A549 (cell line): ENCODE measurements at regions not wholly inside any gene's neighbourhood (a gene's known extent, or its start where the extent isn't known, plus 50 kb on each side); places are given as distances from the start of the nearest gene placed in this dataset.

ENCODE experiments used
- ATAC-seq, 2 experiments: fragments of 200-7000 bp in 1 of 2; fragments of >200 bp in 1 of 2; cut with Nextera tagmentation in 1 of 2; cut with Tn5 transposase in 1 of 2; 3 replicates each; pipeline versions ENCODE4 v1.8.0 to v1.9.1; 2018 to 2020; ENCODE audit warnings: mild to moderate bottlenecking in 1 of 2, moderate library complexity in 1 of 2
- CTCF ChIA-PET: fragments of 300-600 bp; sonication (Branson Sonifier 250); formaldehyde crosslinking; extraction: SDS; loops from one replicate; lab custom pipeline; 2021; ENCODE audit warnings: antibody characterized with exemption, inconsistent platforms; lab: Yijun Ruan, JAX
- POLR2A ChIA-PET: fragments of 350-600 bp; formaldehyde crosslinking; extraction: SDS; loops from one replicate; lab custom pipeline; 2021; ENCODE audit warnings: antibody characterized with exemption, inconsistent platforms; lab: Yijun Ruan, JAX
- DNase-seq, 2 experiments: peaks; one replicate each; pipeline versions ENCODE4 v3.0.0 to v3.0.0-alpha.2; 2011 to 2016; ENCODE audit warnings: low read depth in 1 of 2, low spot score in 1 of 2
- FAIRE-seq: peaks from 2 replicates; lab custom pipeline; 2011; peaks lifted over from hg19 to GRCh38; lab: Jason Lieb, UNC
- H3K27ac ChIP-seq, 2 experiments: fragments of >200 bp; sonication (Bioruptor Twin); formaldehyde crosslinking; 3 replicates each; pipeline ENCODE4 v1.5.1; 2016 to 2017
- H3K4me1 ChIP-seq: fragments of >200 bp; sonication (Bioruptor Twin); formaldehyde crosslinking; 3 replicates; pipeline ENCODE4 v1.6.1; 2016
- H3K4me2 ChIP-seq: fragments of >200 bp; sonication (Bioruptor Twin); formaldehyde crosslinking; 3 replicates; pipeline ENCODE4 v1.6.1; 2016
- H3K4me3 ChIP-seq: fragments of >200 bp; sonication (Bioruptor Twin); formaldehyde crosslinking; 3 replicates; pipeline ENCODE4 v1.5.1; 2016
- H3K9me3 ChIP-seq: fragments of >200 bp; sonication (Bioruptor Twin); formaldehyde crosslinking; 3 replicates; pipeline ENCODE4 v1.6.1; 2016
- ATOH8 ChIP-seq: fragments of 250-450 bp; sonication (Bioruptor Pico); IDR thresholded peaks from 2 replicates; pipeline ENCODE4 v1.5.0; 2020; ENCODE audit warnings: low read depth, mild to moderate bottlenecking, moderate library complexity
- BCL3 ChIP-seq: fragments of >200 bp; sonication (Bioruptor Twin); formaldehyde crosslinking; IDR thresholded peaks from 3 replicates; pipeline ENCODE4 v1.6.1; 2016
- CBX2 ChIP-seq: fragments of 200-600 bp; sonication (generic); IDR thresholded peaks from 2 replicates; pipeline ENCODE4 v1.6.1; 2016; ENCODE audit warnings: low read depth, mild to moderate bottlenecking, borderline replicate concordance
- CBX8 ChIP-seq: fragments of 200-600 bp; sonication (generic); IDR thresholded peaks from 2 replicates; pipeline ENCODE4 v1.6.1; 2016
- CHD2 ChIP-seq: fragments of 150-350 bp; IDR thresholded peaks from 2 replicates; pipeline ENCODE4 v1.6.1; 2014; ENCODE audit warnings: low read length; ENCODE audit not compliant: partially characterized antibody
- EP300 ChIP-seq, 2 experiments: fragments of >200 bp; sonication (Bioruptor Twin); formaldehyde crosslinking; IDR thresholded peaks; 2 replicates in 1 of 2; 3 replicates in 1 of 2; pipeline ENCODE4 v1.6.1; 2016 to 2017
- FOSB ChIP-seq: fragments of 250-450 bp; sonication (Bioruptor Pico); IDR thresholded peaks from 2 replicates; pipeline ENCODE4 v1.5.0; 2020; ENCODE audit warnings: mild to moderate bottlenecking, moderate library complexity
- FOSL2 ChIP-seq, 2 experiments: fragments of 450-650 bp in 1 of 2; fragments of >200 bp in 1 of 2; sonication (Bioruptor Twin) in 1 of 2; formaldehyde crosslinking; IDR thresholded peaks; 2 replicates each; pipeline versions ENCODE4 v1.5.0 to v1.6.1; 2016 to 2020; ENCODE audit warnings: mild to moderate bottlenecking in 1 of 2, moderate library complexity in 1 of 2
- FOXS1 ChIP-seq: fragments of 250-450 bp; sonication (Bioruptor Pico); IDR thresholded peaks from 2 replicates; pipeline ENCODE4 v1.5.0; 2020; ENCODE audit warnings: mild to moderate bottlenecking, moderate library complexity
- GATA3 ChIP-seq: IDR thresholded peaks from 2 replicates; pipeline ENCODE4 v1.6.1; 2012; ENCODE audit warnings: borderline replicate concordance
- HMGXB4 ChIP-seq: fragments of 250-450 bp; sonication (Bioruptor Pico); IDR thresholded peaks from 2 replicates; pipeline ENCODE4 v1.5.0; 2021; ENCODE audit warnings: mild to moderate bottlenecking, moderate library complexity, borderline replicate concordance
- HOXA7 ChIP-seq: fragments of 250-450 bp; sonication (Bioruptor Pico); IDR thresholded peaks from 2 replicates; pipeline ENCODE4 v1.5.0; 2020; ENCODE audit warnings: mild to moderate bottlenecking, moderate library complexity
- HOXB13 ChIP-seq: fragments of 250-450 bp; sonication (Bioruptor Pico); IDR thresholded peaks from 2 replicates; pipeline ENCODE4 v1.5.0; 2020; ENCODE audit warnings: low read depth, mild to moderate bottlenecking, moderate library complexity
- JUNB ChIP-seq: fragments of >200 bp; sonication (Bioruptor Twin); formaldehyde crosslinking; IDR thresholded peaks from 2 replicates; pipeline ENCODE4 v1.6.1; 2016
- MAFK ChIP-seq: fragments of 450-650 bp; IDR thresholded peaks from 2 replicates; pipeline ENCODE4 v1.6.1; 2014; ENCODE audit not compliant: partially characterized antibody
- MAX ChIP-seq: IDR thresholded peaks from 2 replicates; pipeline ENCODE4 v1.6.1; 2012
- MYC ChIP-seq: IDR thresholded peaks from 2 replicates; pipeline ENCODE4 v1.6.1; 2012; ENCODE audit warnings: mild to moderate bottlenecking, inconsistent platforms, low read length, improper control_type of control experiment, borderline replicate concordance
- NPAS2 ChIP-seq: fragments of 250-450 bp; sonication (Bioruptor Pico); IDR thresholded peaks from 2 replicates; pipeline ENCODE4 v1.8.0; 2022; ENCODE audit warnings: mild to moderate bottlenecking, moderate library complexity, borderline replicate concordance
- POLR2A ChIP-seq: IDR thresholded peaks from 2 replicates; pipeline ENCODE4 v1.6.1; 2012; ENCODE audit warnings: mild to moderate bottlenecking, low read length
- RAD21 ChIP-seq, 2 experiments: fragments of >200 bp in 1 of 2; sonication (Bioruptor Twin) in 1 of 2; formaldehyde crosslinking in 1 of 2; IDR thresholded peaks in 1 of 2; conservative IDR thresholded peaks in 1 of 2; 2 replicates in 1 of 2; 3 replicates in 1 of 2; pipeline ENCODE4 v1.6.1; 2012 to 2018; ENCODE audit warnings: inconsistent platforms in 1 of 2
- RARB ChIP-seq: fragments of 250-450 bp; sonication (Bioruptor Pico); IDR thresholded peaks from 2 replicates; pipeline ENCODE4 v1.8.0; 2021; ENCODE audit warnings: mild to moderate bottlenecking, moderate library complexity
- RCOR1 ChIP-seq: fragments of 150-350 bp; IDR thresholded peaks from 2 replicates; pipeline ENCODE4 v1.6.1; 2014; ENCODE audit warnings: antibody characterized with exemption, low read length, low read depth
- RNF2 ChIP-seq: fragments of 200-600 bp; sonication (generic); IDR thresholded peaks from 2 replicates; pipeline ENCODE4 v1.6.1; 2016; ENCODE audit warnings: low read depth, mild to moderate bottlenecking, antibody characterized with exemption, moderate library complexity, borderline replicate concordance
- SMC3 ChIP-seq: fragments of >200 bp; sonication (Bioruptor Twin); formaldehyde crosslinking; IDR thresholded peaks from 3 replicates; pipeline ENCODE4 v1.6.1; 2018; ENCODE audit warnings: inconsistent platforms
- USF2 ChIP-seq: fragments of 450-650 bp; IDR thresholded peaks from 2 replicates; pipeline ENCODE4 v1.6.1; 2014; ENCODE audit warnings: antibody characterized with exemption
- ZC3H11A ChIP-seq: fragments of 450-650 bp; IDR thresholded peaks from 2 replicates; pipeline ENCODE4 v1.6.1; 2014; ENCODE audit warnings: antibody characterized with exemption, mild to moderate bottlenecking
- ZNF302 ChIP-seq: fragments of 250-450 bp; sonication (Bioruptor Pico); IDR thresholded peaks from 2 replicates; pipeline ENCODE4 v1.9.0; 2021; ENCODE audit warnings: inconsistent platforms, mild to moderate bottlenecking, moderate library complexity
- WGBS: methylation state at CpG from one replicate; pipeline ENCODE4 v1.1.6; 2017; ENCODE audit errors: missing lambda C conversion rate; 5-methylcytosine and 5-hydroxymethylcytosine counted together

GRCh38 chr7:22027475-22027874 is 81.8 kb upstream of the CDCA7L start:
- no peak for FAIRE-seq
- 10% methylated on average over 2 of the region's 2 CpGs for WGBS

GRCh38 chr7:22025983-22026382 is 80.3 kb upstream of the CDCA7L start:
- Histone ChIP-seq H3K27ac (no peak overlapping the region), H3K4me1 (no peaks in the 10 kb centered on the region)
- POLR2A ChIA-PET = no interaction called here
- TF ChIP-seq ZNF302 (CRISPR knock-in tag) (no peak), CHD2 (no peak), BCL3 (no peak), RAD21 (conservative IDR thresholded peaks at IDR 0.05 in 1 of 2, IDR thresholded peaks at IDR 0.05 in 1 of 2) (no peak), HMGXB4 (CRISPR knock-in tag) (no peak), SMC3 (no peak), RNF2 (no peak), ATOH8 (CRISPR knock-in tag) (no peak), MAX (no peak), GATA3 (no peak), CBX8 (no peak), RARB (no peak), HOXB13 (CRISPR knock-in tag) (no peak)
- TF ChIP-seq, all 56 proteins: peak for 0
- no peak for FAIRE-seq
- ATAC-seq = no peak
- 47% methylated on average over 7 of the region's 7 CpGs for WGBS
- CTCF ChIA-PET = no interaction called here
- Histone ChIP-seq H3K4me2 (no peak overlapping the region), H3K9me3 (no peaks in the 10 kb centered on the region), H3K4me3 (no peak overlapping the region)
- no peak for DNase-seq

More at GRCh38 chr7:22027475-22027874, 81.8 kb upstream of the CDCA7L start:
- no peak for TF ChIP-seq FOSB (CRISPR knock-in tag)
- TF ChIP-seq MYC = no peak
- TF ChIP-seq, all 56 proteins: peak for 0
- Histone ChIP-seq H3K27ac (no peak overlapping the region), H3K4me2 (no peak overlapping the region), H3K4me1 (no peaks in the 10 kb centered on the region), H3K4me3 (no peak overlapping the region), H3K9me3 (no peaks in the 10 kb centered on the region)
- ChIA-PET CTCF (no interaction called here), POLR2A (no interaction called here)
- DNase-seq = no peak
- ATAC-seq = no peak

GRCh38 chr7:22025075-22025474 is 79.4 kb upstream of the CDCA7L start:
- 31% methylated on average over 2 of the region's 2 CpGs for WGBS
- H3K27ac ChIP-seq = no peak overlapping the region

More at GRCh38 chr7:22025075-22025474, 79.4 kb upstream of the CDCA7L start:
- ATAC-seq (no peak), FAIRE-seq (no peak), DNase-seq (no peak)
- Histone ChIP-seq H3K9me3 (no peaks in the 10 kb centered on the region), H3K4me2 (no peak overlapping the region), H3K4me1 (no peaks in the 10 kb centered on the region), H3K4me3 (no peak overlapping the region)
- ChIA-PET POLR2A (no interaction called here), CTCF (no interaction called here)
- TF ChIP-seq EP300 (IDR thresholded peaks at IDR 0.05) = no peak
- no peak for TF ChIP-seq RARB
- no peak for TF ChIP-seq USF2
- no peak for TF ChIP-seq RCOR1
- TF ChIP-seq NPAS2 = no peak
- TF ChIP-seq MYC = no peak
- no peak for TF ChIP-seq CBX2
- TF ChIP-seq POLR2A = no peak
- no peak for TF ChIP-seq ATOH8 (CRISPR knock-in tag)
- TF ChIP-seq FOSL2 (IDR thresholded peaks at IDR 0.05) = no peak
- no peak for TF ChIP-seq FOSL2 (CRISPR knock-in tag; IDR thresholded peaks at IDR 0.05)
- TF ChIP-seq BCL3 = no peak
- TF ChIP-seq SMC3 = no peak
- no peak for TF ChIP-seq MAFK
- no peak for TF ChIP-seq JUNB
- TF ChIP-seq ZC3H11A = no peak
- TF ChIP-seq FOXS1 (CRISPR knock-in tag) = no peak
- TF ChIP-seq HOXA7 (CRISPR knock-in tag) = no peak
- no peak for TF ChIP-seq GATA3
- TF ChIP-seq CBX8 = no peak
